Prostate gland (tissue), 2 donors: ENCODE measurements at regions not wholly inside any gene's neighbourhood (a gene's known extent, or its start where the extent isn't known, plus 50 kb on each side); places are given as distances from the start of the nearest gene placed in this dataset.

Experiments
- DNase-seq: peaks from one replicate; pipeline ENCODE4 v3.0.0-alpha.2; 2019; ENCODE audit warnings: low spot score
- H3K27ac ChIP-seq, 2 donors: fragments of 200-600 bp; sonication (generic); 2 replicates each; pipeline ENCODE4 v1.5.1; 2017 to 2019
- H3K27me3 ChIP-seq: fragments of 200-600 bp; sonication (generic); replicated peaks from 2 replicates; pipeline ENCODE4 v1.5.1; 2019; ENCODE audit not compliant: insufficient read depth
- H3K36me3 ChIP-seq, 2 donors: fragments of 200-600 bp; sonication (generic); 1 replicate in 1 of 2; 2 replicates in 1 of 2; pipeline versions ENCODE4 v1.5.1 to v1.8.1; 2017 to 2019
- H3K4me1 ChIP-seq: fragments of 200-600 bp; sonication (generic); replicated peaks from 2 replicates; pipeline ENCODE4 v1.5.1; 2019
- H3K4me3 ChIP-seq, 2 donors: fragments of 200-600 bp; sonication (generic); 2 replicates each; pipeline ENCODE4 v1.5.1; 2017 to 2019
- H3K9me3 ChIP-seq: fragments of 200-600 bp; sonication (generic); 2 replicates; pipeline ENCODE4 v1.5.1; 2017
- POLR2A ChIP-seq: fragments of 450-650 bp; IDR thresholded peaks from one replicate; pipeline ENCODE4 v1.6.1; 2016; ENCODE audit warnings: antibody characterized with exemption, mild to moderate bottlenecking
- POLR2AphosphoS5 ChIP-seq: sonication (generic); formaldehyde crosslinking; IDR thresholded peaks from one replicate; pipeline ENCODE4 v1.6.1; 2017; ENCODE audit warnings: antibody characterized with exemption
- WGBS: methylation state at CpG from one replicate; pipeline ENCODE4 v1.1.5; 2018; 5-methylcytosine and 5-hydroxymethylcytosine counted together
- intact Hi-C: fragments of 100-400 bp; cut with DNase I; formaldehyde crosslinking; loops from one replicate; pipeline ENCODE4 v1.14.2; 2022
- TF ChIP-seq, protein P1 (sequence below), 4 experiments: fragments of 200-600 bp in 2 of 4; fragments of 450-650 bp in 2 of 4; sonication (generic) in 2 of 4; IDR thresholded peaks; 1 replicate in 3 of 4; 2 replicates in 1 of 4; pipeline ENCODE4 v1.5.1; 2016 to 2019; ENCODE audit warnings: antibody characterized with exemption in 4 of 4, mild to moderate bottlenecking in 2 of 4, moderate library complexity in 2 of 4

GRCh38 chr17:36683387-36683786 is 82.0 kb downstream of the MRM1 start:
- intact Hi-C loops = no loop called here
- no peak for TF ChIP-seq POLR2AphosphoS5
- no peak for TF ChIP-seq POLR2A
- TF ChIP-seq, protein P1, sequence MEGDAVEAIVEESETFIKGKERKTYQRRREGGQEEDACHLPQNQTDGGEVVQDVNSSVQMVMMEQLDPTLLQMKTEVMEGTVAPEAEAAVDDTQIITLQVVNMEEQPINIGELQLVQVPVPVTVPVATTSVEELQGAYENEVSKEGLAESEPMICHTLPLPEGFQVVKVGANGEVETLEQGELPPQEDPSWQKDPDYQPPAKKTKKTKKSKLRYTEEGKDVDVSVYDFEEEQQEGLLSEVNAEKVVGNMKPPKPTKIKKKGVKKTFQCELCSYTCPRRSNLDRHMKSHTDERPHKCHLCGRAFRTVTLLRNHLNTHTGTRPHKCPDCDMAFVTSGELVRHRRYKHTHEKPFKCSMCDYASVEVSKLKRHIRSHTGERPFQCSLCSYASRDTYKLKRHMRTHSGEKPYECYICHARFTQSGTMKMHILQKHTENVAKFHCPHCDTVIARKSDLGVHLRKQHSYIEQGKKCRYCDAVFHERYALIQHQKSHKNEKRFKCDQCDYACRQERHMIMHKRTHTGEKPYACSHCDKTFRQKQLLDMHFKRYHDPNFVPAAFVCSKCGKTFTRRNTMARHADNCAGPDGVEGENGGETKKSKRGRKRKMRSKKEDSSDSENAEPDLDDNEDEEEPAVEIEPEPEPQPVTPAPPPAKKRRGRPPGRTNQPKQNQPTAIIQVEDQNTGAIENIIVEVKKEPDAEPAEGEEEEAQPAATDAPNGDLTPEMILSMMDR (IDR thresholded peaks at IDR 0.05) = no peak

DNA sequence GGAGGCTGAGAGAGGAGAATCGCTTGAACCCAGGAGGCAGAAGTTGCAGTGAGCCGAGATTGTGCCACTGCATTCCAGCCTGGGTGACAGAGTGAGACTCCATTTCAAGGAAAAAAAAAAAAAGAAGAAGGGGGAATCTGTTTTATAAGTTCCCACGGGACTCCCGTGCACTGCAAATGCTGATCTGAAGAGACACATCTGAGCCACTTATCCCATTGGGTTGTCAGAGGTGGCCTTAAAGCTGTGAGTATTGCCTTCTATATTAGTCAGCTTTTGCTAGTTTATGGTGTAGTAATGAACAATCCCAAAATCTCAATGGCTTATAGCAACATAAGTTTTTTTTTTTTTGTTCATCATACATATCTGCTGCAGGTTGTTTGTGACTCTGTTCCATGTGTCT is 82.8 kb downstream of the MRM1 start:
- Histone ChIP-seq H3K27ac (no peak overlapping the region), H3K9me3 (no peaks in the 10 kb centered on the region), H3K36me3 (no peaks in the 10 kb centered on the region), H3K27me3 (peaks cover 5% of the 10 kb centered on the region), H3K4me1 (no peaks in the 10 kb centered on the region), H3K4me3 (no peak overlapping the region)
- DNase-seq = no peak
- WGBS = 61% methylated on average over 4 of the region's 4 CpGs
- intact Hi-C loops = no loop called here
- TF ChIP-seq POLR2AphosphoS5 (no peak), POLR2A (no peak)
- TF ChIP-seq, protein P1 (IDR thresholded peaks at IDR 0.05) = no peak

More at GRCh38 chr17:36683387-36683786, 82.0 kb downstream of the MRM1 start:
- DNase-seq = no peak
- Histone ChIP-seq H3K9me3 (no peaks in the 10 kb centered on the region), H3K27me3 (peaks cover 5% of the 10 kb centered on the region), H3K4me1 (no peaks in the 10 kb centered on the region), H3K27ac (no peak overlapping the region), H3K36me3 (no peaks in the 10 kb centered on the region), H3K4me3 (no peak overlapping the region)
- WGBS = 77% methylated on average over 5 of the region's 5 CpGs

DNA sequence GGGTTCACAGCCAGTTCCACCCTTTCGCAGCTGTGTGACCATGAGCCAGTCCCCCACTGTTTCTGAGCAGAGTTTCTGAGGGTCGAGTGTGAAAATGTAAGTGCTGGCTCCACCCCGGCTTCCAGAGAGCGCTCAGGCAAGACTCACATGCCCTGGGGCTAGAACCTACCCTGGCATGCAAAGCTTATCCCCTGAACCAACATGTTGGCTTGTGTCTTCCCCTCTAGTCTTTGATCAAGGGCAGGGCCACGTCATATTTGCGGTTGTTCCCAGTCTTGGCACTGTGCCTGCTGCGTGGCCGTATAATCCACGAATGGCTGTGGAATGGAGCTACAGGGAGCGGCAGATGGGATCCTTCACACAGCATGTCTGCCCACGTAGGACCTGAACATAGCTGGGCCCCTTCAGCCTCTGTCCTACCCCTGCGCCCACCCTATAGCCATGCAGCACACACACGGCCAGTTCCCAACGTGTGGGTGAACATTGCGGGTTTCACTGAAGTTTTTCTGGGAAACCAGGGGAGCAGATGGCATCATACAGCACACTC is 84.8 kb downstream of the MRM1 start:
- no peak for DNase-seq
- Histone ChIP-seq H3K4me1 (no peaks in the 10 kb centered on the region), H3K9me3 (no peaks in the 10 kb centered on the region), H3K4me3 (no peak overlapping the region), H3K27me3 (peaks cover 5% of the 10 kb centered on the region), H3K27ac (no peak overlapping the region), H3K36me3 (no peaks in the 10 kb centered on the region)
- TF ChIP-seq, protein P1 (IDR thresholded peaks at IDR 0.05) = no peak
- TF ChIP-seq POLR2A (no peak), POLR2AphosphoS5 (no peak)
- intact Hi-C loops = no loop called here
- WGBS = 46% methylated on average over 15 of the region's 15 CpGs

- 51% methylated on average over 5 of the region's 5 CpGs for WGBS
Measured at GRCh38 chr17:36687736-36688135, 86.4 kb downstream of the MRM1 start.

More at GRCh38 chr17:36687736-36688135, 86.4 kb downstream of the MRM1 start:
- peaks cover 5% of the 10 kb centered on the region for H3K27me3 ChIP-seq
- intact Hi-C loops = no loop called here
- H3K27ac ChIP-seq = no peak overlapping the region
- TF ChIP-seq POLR2AphosphoS5 (no peak), POLR2A (no peak)
- TF ChIP-seq, protein P1 (IDR thresholded peaks at IDR 0.05) = no peak
- H3K9me3 ChIP-seq = no peaks in the 10 kb centered on the region
- no peaks in the 10 kb centered on the region for H3K4me1 ChIP-seq
- H3K4me3 ChIP-seq = no peak overlapping the region
- DNase-seq = no peak
- H3K36me3 ChIP-seq = no peaks in the 10 kb centered on the region
